CD4-positive, alpha-beta T cell (primary cell): ENCODE measurements at regions not wholly inside any gene's neighbourhood (a gene's known extent, or its start where the extent isn't known, plus 50 kb on each side); places are given as distances from the start of the nearest gene placed in this dataset.

ENCODE experiments used
- ATAC-seq: fragments of 200-7000 bp; cut with Tn5 transposase; one replicate; pipeline ENCODE4 v1.10.0; 2022; ENCODE audit warnings: mild to moderate bottlenecking; ENCODE audit not compliant: poor library complexity
- CTCF ChIA-PET: fragments of 350-600 bp; sonication (Branson Sonifier 250); formaldehyde crosslinking; loops from one replicate; lab custom pipeline; 2021; ENCODE audit warnings: antibody characterized with exemption, inconsistent platforms; lab: Charles Lee
- POLR2A ChIA-PET: fragments of 350-600 bp; sonication (Branson Sonifier 250); formaldehyde crosslinking; loops from one replicate; lab custom pipeline; 2021; ENCODE audit warnings: antibody characterized with exemption, inconsistent platforms; lab: Charles Lee
- DNase-seq, 14 experiments: peaks; one replicate each; pipeline ENCODE4 v3.0.0-alpha.2; 2013 to 2020; ENCODE audit warnings: mixed read lengths in 2 of 14
- H3K27ac ChIP-seq, 2 donors: one replicate each; pipeline versions ENCODE4 v1.5.1 to v1.7.0; 2013; ENCODE audit warnings: low read length in 2 of 2, low read depth in 1 of 2, mild to moderate bottlenecking in 1 of 2
- H3K27me3 ChIP-seq, 2 experiments: 1 replicate in 1 of 2; 2 replicates in 1 of 2; pipeline versions ENCODE4 v1.6.1 to v1.7.0; 2013; ENCODE audit warnings: low read length in 2 of 2, control low read depth in 1 of 2, mild to moderate bottlenecking in 1 of 2, moderate library complexity in 1 of 2; ENCODE audit not compliant: insufficient read depth in 2 of 2, control insufficient read depth in 1 of 2
- H3K36me3 ChIP-seq: one replicate; pipeline ENCODE4 v1.6.1; 2013; ENCODE audit warnings: low read length, control low read depth; ENCODE audit not compliant: insufficient read depth
- H3K4me1 ChIP-seq: one replicate; pipeline ENCODE4 v1.6.1; 2013; ENCODE audit warnings: low read length, control low read depth; ENCODE audit not compliant: insufficient read depth
- H3K4me3 ChIP-seq: one replicate; pipeline ENCODE4 v1.5.1; 2013; ENCODE audit warnings: mild to moderate bottlenecking, low read length, moderate library complexity
- H3K9me3 ChIP-seq, 2 experiments: 1 replicate in 1 of 2; 2 replicates in 1 of 2; pipeline versions ENCODE4 v1.6.1 to v1.7.0; 2013; ENCODE audit warnings: low read length in 2 of 2, mild to moderate bottlenecking in 2 of 2, control low read depth in 1 of 2, moderate library complexity in 1 of 2; ENCODE audit not compliant: control insufficient read depth in 1 of 2, insufficient read depth in 1 of 2
- H3K27ac Mint-ChIP-seq: one replicate; pipeline ENCODE4 v1.8.0; 2020; ENCODE audit warnings: mixed read lengths
- H3K27me3 Mint-ChIP-seq: one replicate; pipeline ENCODE4 v1.8.0; 2021; ENCODE audit warnings: mixed read lengths
- H3K36me3 Mint-ChIP-seq: one replicate; pipeline ENCODE4 v1.8.0; 2021; ENCODE audit warnings: low read depth, mixed read lengths
- H3K4me1 Mint-ChIP-seq: one replicate; pipeline ENCODE4 v1.8.0; 2021; ENCODE audit warnings: low read depth, mixed read lengths
- H3K4me3 Mint-ChIP-seq: one replicate; pipeline ENCODE4 v1.8.0; 2020; ENCODE audit warnings: mild to moderate bottlenecking, mixed read lengths
- H3K9me3 Mint-ChIP-seq: one replicate; pipeline ENCODE4 v1.8.0; 2020; ENCODE audit warnings: mixed read lengths
- CTCF ChIP-seq: fragments of 200-600 bp; IDR thresholded peaks from one replicate; pipeline ENCODE4 v1.8.0; 2022; ENCODE audit warnings: antibody characterized with exemption, mild to moderate bottlenecking
- intact Hi-C, 2 experiments: fragments of 100-400 bp; cut with DNase I in 1 of 2; cut with micrococcal nuclease in 1 of 2; formaldehyde crosslinking; loops; one replicate each; pipeline versions ENCODE4 v1.15.1 to v1.9.0; 2023 to 2025; cut with DNase I, micrococcal nuclease

DNA sequence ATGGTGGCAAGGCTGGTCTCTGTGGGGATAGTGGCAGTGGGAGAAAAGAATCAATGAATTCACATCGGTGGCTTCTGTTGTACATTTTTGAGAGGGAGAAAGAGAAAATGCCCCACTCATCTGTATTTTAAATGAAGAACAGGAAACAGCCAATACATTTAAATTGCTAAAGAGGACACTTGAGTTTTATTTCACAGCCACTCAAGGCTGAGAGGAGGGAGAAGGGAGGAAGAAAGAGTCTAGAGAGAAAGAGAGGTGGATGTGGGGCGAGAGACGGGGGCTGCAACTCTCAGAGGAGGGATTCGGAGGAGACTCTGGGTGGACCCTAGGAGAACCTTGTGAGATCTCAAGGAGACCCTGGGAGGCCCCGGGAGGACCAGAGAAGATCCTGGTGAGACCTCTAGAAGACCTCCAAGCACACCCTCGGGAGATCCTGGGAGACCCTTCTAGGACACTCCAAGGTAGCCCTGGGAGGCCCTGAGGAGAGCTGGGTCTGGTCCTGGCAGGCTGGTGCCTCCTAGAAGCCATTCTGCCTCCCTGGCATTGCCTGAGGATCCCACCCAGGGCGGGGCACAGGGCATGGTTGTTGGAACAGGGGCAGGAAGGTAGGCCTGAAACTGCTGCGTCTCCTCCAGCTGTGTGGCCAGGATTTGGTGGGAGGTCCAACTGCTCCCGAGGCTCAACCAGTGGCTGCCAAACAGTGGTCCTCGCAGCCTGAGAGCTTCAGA lies 91.0 kb upstream of the SHISAL1 start:
- H3K36me3 Mint-ChIP-seq: no peaks in the 10 kb centered on the region
- DNase-seq: no peak

GRCh38 chr22:44403166-44403565 lies 90.4 kb upstream of the SHISAL1 start:
- Histone ChIP-seq H3K9me3 (no peaks in the 10 kb centered on the region), H3K4me1 (no peaks in the 10 kb centered on the region), H3K27ac (no peak overlapping the region), H3K27me3 (no peaks in the 10 kb centered on the region), H3K4me3 (no peak overlapping the region), H3K36me3 (no peaks in the 10 kb centered on the region)
- ChIA-PET CTCF (no interaction called here), POLR2A (interaction anchor here (0.6 kb wide), 1 partner anchor 941 kb away, joined by 3 read pairs; no protein-coding TSS in a partner anchor)
- Mint-ChIP-seq H3K27me3 (no peaks in the 10 kb centered on the region), H3K36me3 (no peaks in the 10 kb centered on the region), H3K27ac (no peak overlapping the region), H3K4me3 (no peak overlapping the region), H3K4me1 (no peaks in the 10 kb centered on the region), H3K9me3 (no peaks in the 10 kb centered on the region)
- DNase-seq: no peak
- ATAC-seq: no peak
- intact Hi-C loops: no loop called here
- TF ChIP-seq CTCF: no peak

More for the DNA sequence above, 91.0 kb upstream of the SHISAL1 start:
- no peak overlapping the region for H3K27ac ChIP-seq
- no peak overlapping the region for H3K27ac Mint-ChIP-seq
- no peaks in the 10 kb centered on the region for H3K36me3 ChIP-seq
- ChIA-PET POLR2A (no interaction called here), CTCF (no interaction called here)
- H3K4me1 Mint-ChIP-seq: no peaks in the 10 kb centered on the region
- H3K9me3 Mint-ChIP-seq: no peaks in the 10 kb centered on the region
- intact Hi-C loops: no loop called here
- ATAC-seq: no peak
- TF ChIP-seq CTCF: no peak
- H3K4me3 Mint-ChIP-seq: no peak overlapping the region
- H3K4me3 ChIP-seq: no peak overlapping the region
- no peaks in the 10 kb centered on the region for H3K27me3 ChIP-seq
- no peaks in the 10 kb centered on the region for H3K9me3 ChIP-seq
- H3K4me1 ChIP-seq: no peaks in the 10 kb centered on the region
- H3K27me3 Mint-ChIP-seq: no peaks in the 10 kb centered on the region

- TF ChIP-seq CTCF: no peak
- CTCF ChIA-PET: no interaction called here
Measured at GRCh38 chr22:44402196-44403111, 89.7 kb upstream of the SHISAL1 start.

More at GRCh38 chr22:44402196-44403111, 89.7 kb upstream of the SHISAL1 start:
- Mint-ChIP-seq H3K27ac (no peak overlapping the region), H3K36me3 (no peaks in the 10 kb centered on the region), H3K9me3 (no peaks in the 10 kb centered on the region), H3K4me1 (no peaks in the 10 kb centered on the region), H3K4me3 (no peak overlapping the region), H3K27me3 (no peaks in the 10 kb centered on the region)
- intact Hi-C loops: no loop called here
- POLR2A ChIA-PET: interaction anchor here (0.6 kb wide), 1 partner anchor 940 kb away, joined by 3 read pairs; no protein-coding TSS in a partner anchor
- no peaks in the 10 kb centered on the region for H3K4me1 ChIP-seq
- no peaks in the 10 kb centered on the region for H3K27me3 ChIP-seq
- H3K36me3 ChIP-seq: no peaks in the 10 kb centered on the region
- H3K9me3 ChIP-seq: no peaks in the 10 kb centered on the region
- no peak overlapping the region for H3K27ac ChIP-seq
- ATAC-seq (no peak), DNase-seq (peak in 1 of 14 experiments; percentile 16)
- no peak overlapping the region for H3K4me3 ChIP-seq
